Adrenal gland (tissue), 9 donors: ENCODE measurements at regions not wholly inside any gene's neighbourhood (a gene's known extent, or its start where the extent isn't known, plus 50 kb on each side); places are given as distances from the start of the nearest gene placed in this dataset.
"Not testable (repeated sequence)": the region's sequence is repeated elsewhere in the genome, so short reads cannot be mapped to it uniquely, and the experiment has no call there.

Experiments used
- DNase-seq, 7 donors: peaks; one replicate each; pipeline ENCODE4 v3.0.0-alpha.2; 2019 to 2020
- H3K27ac ChIP-seq, 5 donors: fragments of 200-600 bp; sonication (generic) in 4 of 5; 1 replicate in 3 of 5; 2 replicates in 2 of 5; pipeline versions ENCODE4 v1.5.1 to v1.8.0; 2016 to 2020; ENCODE audit warnings: mild to moderate bottlenecking in 1 of 5
- H3K27me3 ChIP-seq: fragments of 200-600 bp; 2 replicates; pipeline ENCODE4 v1.8.0; 2021
- H3K36me3 ChIP-seq, 2 donors: fragments of 200-600 bp; replicated peaks in 1 of 2; 1 replicate in 1 of 2; 2 replicates in 1 of 2; pipeline versions ENCODE4 v1.5.1 to v1.8.0; 2018 to 2022
- H3K4me1 ChIP-seq, 2 donors: fragments of 200-600 bp; replicated peaks in 1 of 2; 1 replicate in 1 of 2; 2 replicates in 1 of 2; pipeline versions ENCODE4 v1.5.1 to v1.8.0; 2018 to 2021
- H3K4me3 ChIP-seq, 4 donors: fragments of 200-600 bp; sonication (generic) in 3 of 4; one replicate each; pipeline ENCODE4 v1.5.1; 2016 to 2018
- H3K9me3 ChIP-seq, 3 donors: fragments of 200-600 bp; sonication (generic) in 1 of 3; replicated peaks in 1 of 3; 1 replicate in 2 of 3; 2 replicates in 1 of 3; pipeline versions ENCODE4 v1.5.1 to v1.8.0; 2016 to 2021
- POLR2A ChIP-seq, 2 donors: fragments of 450-650 bp; IDR thresholded peaks; one replicate each; pipeline ENCODE4 v1.6.1; 2017; ENCODE audit warnings: antibody characterized with exemption in 2 of 2, mild to moderate bottlenecking in 2 of 2, moderate library complexity in 1 of 2
- WGBS, 4 donors: extraction: QIAGEN DNeasy Blood & Tissue Kit in 2 of 4; methylation state at CpG; one replicate each; pipeline versions ENCODE4 v1.1.5 to v1.1.7; 2013 to 2017; 5-methylcytosine and 5-hydroxymethylcytosine counted together
- intact Hi-C, 2 donors: fragments of 100-400 bp; cut with DNase I; formaldehyde crosslinking; loops; one replicate each; pipeline versions ENCODE4 v1.14.1 to v1.15.0; 2022 to 2023
- TF ChIP-seq, protein P1 (sequence below), 6 experiments: fragments of 450-650 bp in 4 of 6; fragments of 200-600 bp in 2 of 6; sonication (generic) in 1 of 6; IDR thresholded peaks; 1 replicate in 5 of 6; 2 replicates in 1 of 6; pipeline versions ENCODE4 v1.5.1 to v1.8.0; 2016 to 2021; ENCODE audit warnings: antibody characterized with exemption in 6 of 6, mild to moderate bottlenecking in 2 of 6, moderate library complexity in 1 of 6
- donor health status: healthy with polysubstance abuse.
- donor health status: Bipolar disorder and iron deficiency.
- donor health status: DM: yes; HTN: yes; CAD: no.
- donor health status: DM: no; HTN: no; CAD: no.
- donor health status: DM: no; HTN: no; CAD: no.

DNA sequence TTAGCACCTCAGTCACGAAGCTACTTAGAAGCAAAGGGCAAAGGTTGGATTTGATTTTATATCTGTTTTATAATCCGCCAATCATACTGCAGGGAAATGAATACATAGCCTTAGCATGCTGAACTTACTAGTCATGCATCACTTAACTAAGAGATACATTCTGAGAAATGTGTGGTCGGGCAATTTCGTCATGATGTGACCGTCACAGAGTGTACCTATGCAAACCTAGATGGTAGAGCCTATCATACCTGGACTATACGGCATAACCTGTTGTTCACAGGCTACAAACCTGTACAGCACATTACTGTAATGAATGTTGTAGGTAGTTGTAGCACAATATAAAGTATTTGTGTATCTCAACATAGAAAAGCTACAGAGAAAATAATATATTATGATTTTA lies 345.2 kb upstream of the RGS17 start:
- intact Hi-C loops, result no loop called here

DNA sequence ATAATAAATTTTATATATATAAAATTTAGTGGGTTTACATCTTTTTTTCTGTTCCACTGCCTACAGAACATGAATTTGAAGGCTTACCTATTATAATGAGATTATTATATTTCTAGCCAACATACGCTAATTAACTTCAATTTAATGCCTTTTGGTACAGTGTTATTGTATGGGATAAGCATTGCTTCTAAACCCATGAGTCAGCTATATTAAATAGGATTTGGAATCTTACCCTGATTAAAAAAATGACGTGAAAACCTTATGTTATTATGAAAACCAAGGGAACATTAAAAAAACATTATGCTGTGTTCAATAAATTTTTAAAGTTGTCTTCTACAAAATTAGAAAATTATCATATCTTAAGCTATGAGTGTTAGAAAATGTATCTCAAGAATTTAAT lies 334.0 kb upstream of the RGS17 start:
- WGBS, 4 donors, result 66 to 88% (median 75%) methylated on average over 2 of the region's 2 CpGs
- Histone ChIP-seq H3K36me3 (no peaks in the 10 kb centered on the region), H3K27ac (no peak overlapping the region), H3K9me3 (no peaks in the 10 kb centered on the region), H3K4me3 (no peak overlapping the region), H3K27me3 (no peaks in the 10 kb centered on the region), H3K4me1 (no peaks in the 10 kb centered on the region)
- intact Hi-C loops, result no loop called here
- no peak for DNase-seq
- TF ChIP-seq, protein P1, sequence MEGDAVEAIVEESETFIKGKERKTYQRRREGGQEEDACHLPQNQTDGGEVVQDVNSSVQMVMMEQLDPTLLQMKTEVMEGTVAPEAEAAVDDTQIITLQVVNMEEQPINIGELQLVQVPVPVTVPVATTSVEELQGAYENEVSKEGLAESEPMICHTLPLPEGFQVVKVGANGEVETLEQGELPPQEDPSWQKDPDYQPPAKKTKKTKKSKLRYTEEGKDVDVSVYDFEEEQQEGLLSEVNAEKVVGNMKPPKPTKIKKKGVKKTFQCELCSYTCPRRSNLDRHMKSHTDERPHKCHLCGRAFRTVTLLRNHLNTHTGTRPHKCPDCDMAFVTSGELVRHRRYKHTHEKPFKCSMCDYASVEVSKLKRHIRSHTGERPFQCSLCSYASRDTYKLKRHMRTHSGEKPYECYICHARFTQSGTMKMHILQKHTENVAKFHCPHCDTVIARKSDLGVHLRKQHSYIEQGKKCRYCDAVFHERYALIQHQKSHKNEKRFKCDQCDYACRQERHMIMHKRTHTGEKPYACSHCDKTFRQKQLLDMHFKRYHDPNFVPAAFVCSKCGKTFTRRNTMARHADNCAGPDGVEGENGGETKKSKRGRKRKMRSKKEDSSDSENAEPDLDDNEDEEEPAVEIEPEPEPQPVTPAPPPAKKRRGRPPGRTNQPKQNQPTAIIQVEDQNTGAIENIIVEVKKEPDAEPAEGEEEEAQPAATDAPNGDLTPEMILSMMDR (IDR thresholded peaks at IDR 0.05), result no peak
- no peak for TF ChIP-seq POLR2A (IDR thresholded peaks at IDR 0.05)

More for the DNA sequence above, 345.2 kb upstream of the RGS17 start:
- Histone ChIP-seq H3K36me3 (no peaks in the 10 kb centered on the region), H3K9me3 (no peaks in the 10 kb centered on the region), H3K27ac (no peak overlapping the region), H3K27me3 (no peaks in the 10 kb centered on the region), H3K4me1 (no peaks in the 10 kb centered on the region), H3K4me3 (no peak overlapping the region)
- DNase-seq, result no peak
- TF ChIP-seq, protein P1 (IDR thresholded peaks at IDR 0.05), result no peak
- TF ChIP-seq POLR2A (IDR thresholded peaks at IDR 0.05), result no peak
- WGBS, 4 donors, result 71 to 76% (median 75%) methylated on average over 6 of the region's 6 CpGs

DNA sequence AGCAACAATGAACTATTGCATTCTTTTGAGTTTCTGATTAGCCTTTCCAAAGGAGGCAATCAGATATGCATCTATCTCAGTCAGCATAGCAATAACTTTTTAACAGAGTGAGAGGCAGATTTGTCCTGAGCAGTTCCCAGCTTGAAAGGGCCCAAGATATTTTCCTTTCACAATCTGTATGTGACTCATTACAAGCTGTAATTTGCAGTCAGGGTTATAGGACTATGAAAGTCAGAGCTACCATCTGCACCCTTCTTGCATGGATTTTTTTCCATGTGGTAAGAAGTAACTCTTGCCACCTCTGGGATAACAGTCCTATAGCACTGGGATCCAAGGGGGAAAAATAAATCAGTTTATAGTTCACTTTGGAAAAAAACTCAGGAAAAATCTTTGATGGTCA lies 318.2 kb upstream of the RGS17 start:
- TF ChIP-seq POLR2A (IDR thresholded peaks at IDR 0.05), result no peak
- TF ChIP-seq, protein P1 (IDR thresholded peaks at IDR 0.05), result no peak
- Histone ChIP-seq H3K9me3 (no peaks in the 10 kb centered on the region), H3K4me3 (no peak overlapping the region), H3K4me1 (no peaks in the 10 kb centered on the region), H3K27ac (no peak overlapping the region), H3K36me3 (no peaks in the 10 kb centered on the region), H3K27me3 (no peaks in the 10 kb centered on the region)
- no peak for DNase-seq
- intact Hi-C loops, result no loop called here

DNA sequence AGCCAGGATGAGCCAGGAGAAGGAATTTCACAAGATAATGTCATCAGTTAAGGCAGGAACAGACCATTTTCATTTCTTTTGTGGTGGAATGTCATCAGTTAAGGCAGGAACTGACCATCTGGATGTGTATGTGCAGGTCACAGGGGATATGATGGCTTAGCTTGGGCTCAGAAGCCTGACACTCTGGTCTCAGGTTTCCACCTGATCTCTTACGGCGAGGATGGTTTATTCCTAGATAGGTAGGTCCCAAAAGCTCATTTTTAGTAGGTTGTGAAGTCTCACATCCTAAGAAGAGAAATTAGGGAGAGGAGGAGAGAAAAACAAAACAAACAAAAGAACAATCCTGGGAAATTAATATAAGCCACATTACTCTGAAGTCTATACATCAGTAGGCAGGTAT lies 311.7 kb upstream of the RGS17 start:
- H3K4me1 ChIP-seq, H3K27ac ChIP-seq, H3K36me3 ChIP-seq, H3K27me3 ChIP-seq, H3K4me3 ChIP-seq, intact Hi-C loops, H3K9me3 ChIP-seq, DNase-seq: not testable (repeated sequence)
- 47 to 73% (median 68%) methylated on average over 2 of the region's 2 CpGs for WGBS, 4 donors

DNA sequence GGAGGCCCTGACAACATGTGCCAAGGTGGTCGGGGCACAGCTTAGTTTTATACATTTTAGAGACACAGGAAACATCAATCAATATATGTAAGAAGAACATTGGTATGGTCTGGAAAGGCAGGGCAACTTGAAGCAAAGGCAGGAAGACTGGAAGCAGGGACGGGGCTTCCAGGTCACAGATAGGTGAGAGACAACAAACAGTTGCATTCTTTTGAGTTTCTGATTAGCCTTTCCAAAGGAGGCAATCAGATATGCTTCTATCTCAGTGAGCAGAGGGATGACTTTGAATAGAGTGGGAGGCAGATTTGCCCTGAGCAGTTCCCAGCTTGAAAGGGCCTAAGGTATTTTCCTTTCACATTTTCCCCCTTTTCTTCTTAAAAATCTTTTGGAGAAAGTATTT lies 311.0 kb upstream of the RGS17 start:
- WGBS, 4 donors, result 28 to 37% (median 31%) methylated on average over 2 of the region's 2 CpGs
- Histone ChIP-seq H3K27me3 (no peaks in the 10 kb centered on the region), H3K36me3 (no peaks in the 10 kb centered on the region), H3K4me1 (no peaks in the 10 kb centered on the region), H3K9me3 (no peaks in the 10 kb centered on the region), H3K4me3 (no peak overlapping the region), H3K27ac (no peak overlapping the region)
- TF ChIP-seq POLR2A (IDR thresholded peaks at IDR 0.05), result no peak
- TF ChIP-seq, protein P1 (IDR thresholded peaks at IDR 0.05), result no peak
- intact Hi-C loops, result no loop called here
- no peak for DNase-seq
